ENCODE measurements at regions not wholly inside any gene's neighbourhood (a gene's known extent, or its start where the extent isn't known, plus 50 kb on each side); places are given as distances from the start of the nearest gene placed in this dataset.

DNA sequence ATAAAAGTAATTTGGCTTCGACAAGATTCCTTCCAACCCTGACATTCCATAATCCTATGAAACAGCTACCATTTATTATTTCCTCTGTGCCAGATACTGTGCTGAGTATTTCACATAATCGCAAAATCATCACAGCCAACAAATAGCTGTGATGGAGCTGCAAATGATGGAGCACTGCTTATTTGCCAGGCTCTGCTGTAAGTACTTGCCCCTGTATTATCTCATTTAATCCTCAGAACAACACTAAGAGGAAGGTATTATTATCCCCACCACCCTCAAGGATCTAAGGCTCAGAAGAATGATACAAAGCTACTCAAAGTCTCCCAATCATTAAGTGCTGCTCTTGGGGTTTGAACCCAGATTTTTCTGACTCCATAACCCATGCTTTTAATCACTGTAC, 145.5 kb downstream of the CCDC34 start:
- Histone ChIP-seq H3K9me3 (replicated peaks; ENCODE audit: control insufficient read depth, insufficient read depth, low read depth, low read length) (no peaks in the 10 kb centered on the region), H3K9ac (ENCODE audit: insufficient read depth in 1 of 2, low read depth in 2 of 2, low read length in 2 of 2) (no peak overlapping the region), H3K4me3 (no peak overlapping the region), H3K36me3 (ENCODE audit: control insufficient read depth, insufficient read depth, low read length) (no peaks in the 10 kb centered on the region), H3K4me1 (replicated peaks in 1 of 2; ENCODE audit: control insufficient read depth in 2 of 2, insufficient read depth in 2 of 2, low read length in 2 of 2) (peaks cover 4 to 12% of the 10 kb centered on the region in 2 experiments; a peak in 3 of 5 replicates), H2AFZ (ENCODE audit: low read depth, low read length) (no peak overlapping the region), H3K79me2 (ENCODE audit: control insufficient read depth, insufficient read depth, low read length) (no peaks in the 10 kb centered on the region), H3K27ac (ENCODE audit: extremely low read depth, low read depth, low read length) (no peak overlapping the region), H3K27me3 (ENCODE audit: control insufficient read depth in 2 of 2, insufficient read depth in 2 of 2, low read length in 2 of 2) (no peaks in the 10 kb centered on the region), H3K9me1 (ENCODE audit: control insufficient read depth, insufficient read depth, low read length) (no peaks in the 10 kb centered on the region), H4K20me1 (replicated peaks; ENCODE audit: control insufficient read depth, insufficient read depth, low read length) (no peaks in the 10 kb centered on the region), H3K4me2 (ENCODE audit: insufficient read depth, low read length) (no peak overlapping the region)
- CTCF ChIA-PET (ENCODE audit: low intra/inter-chr PET ratio), result no interaction called here
- TF ChIP-seq MYNN (IDR thresholded peaks at IDR 0.05), result no peak
- TF ChIP-seq MYNN (CRISPR knock-in tag; IDR thresholded peaks at IDR 0.05), result no peak
- TF ChIP-seq GABPB2 (CRISPR knock-in tag; conservative IDR thresholded peaks at IDR 0.05), result no peak
- TF ChIP-seq, protein P1, sequence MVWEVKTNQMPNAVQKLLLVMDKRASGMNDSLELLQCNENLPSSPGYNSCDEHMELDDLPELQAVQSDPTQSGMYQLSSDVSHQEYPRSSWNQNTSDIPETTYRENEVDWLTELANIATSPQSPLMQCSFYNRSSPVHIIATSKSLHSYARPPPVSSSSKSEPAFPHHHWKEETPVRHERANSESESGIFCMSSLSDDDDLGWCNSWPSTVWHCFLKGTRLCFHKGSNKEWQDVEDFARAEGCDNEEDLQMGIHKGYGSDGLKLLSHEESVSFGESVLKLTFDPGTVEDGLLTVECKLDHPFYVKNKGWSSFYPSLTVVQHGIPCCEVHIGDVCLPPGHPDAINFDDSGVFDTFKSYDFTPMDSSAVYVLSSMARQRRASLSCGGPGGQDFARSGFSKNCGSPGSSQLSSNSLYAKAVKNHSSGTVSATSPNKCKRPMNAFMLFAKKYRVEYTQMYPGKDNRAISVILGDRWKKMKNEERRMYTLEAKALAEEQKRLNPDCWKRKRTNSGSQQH (CRISPR knock-in tag; IDR thresholded peaks at IDR 0.05), result no peak
- peak; percentile 55 for TF ChIP-seq RBM25 (IDR thresholded peaks at IDR 0.05; ENCODE audit: low read depth, low read length, severe bottlenecking)
- 0 out of 2 replicates have a peak, but pooled peaks have one; percentile 16 for TF ChIP-seq BCOR (IDR thresholded peaks at IDR 0.05)
- FAIRE-seq, result no peak
- WGBS (ENCODE audit: insufficient coverage, low coverage, missing lambda C conversion rate), result 69% methylated on average over 2 of the region's 2 CpGs
- POLR2A ChIA-PET, result interaction anchor here (0.6 to 1.2 kb wide), 3 partner anchors 11 to 14 kb away, joined by 3 read pairs; no protein-coding TSS in a partner anchor
- BruUV-seq (replicated peaks), result no TSS peak
- no peak for DNase-seq (ENCODE audit: extremely low read depth in 1 of 4, low spot score in 3 of 4)
- in situ Hi-C loops (cut with MboI), result no loop called here
- ATAC-seq, result no peak
- intact Hi-C loops (cut with micrococcal nuclease), result no loop called here

All from K562 (cell line).